ENCODE measurements at regions not wholly inside any gene's neighbourhood (a gene's known extent, or its start where the extent isn't known, plus 50 kb on each side); places are given as distances from the start of the nearest gene placed in this dataset.
"Not testable (repeated sequence)": the region's sequence is repeated elsewhere in the genome, so short reads cannot be mapped to it uniquely, and the experiment has no call there.

DNA sequence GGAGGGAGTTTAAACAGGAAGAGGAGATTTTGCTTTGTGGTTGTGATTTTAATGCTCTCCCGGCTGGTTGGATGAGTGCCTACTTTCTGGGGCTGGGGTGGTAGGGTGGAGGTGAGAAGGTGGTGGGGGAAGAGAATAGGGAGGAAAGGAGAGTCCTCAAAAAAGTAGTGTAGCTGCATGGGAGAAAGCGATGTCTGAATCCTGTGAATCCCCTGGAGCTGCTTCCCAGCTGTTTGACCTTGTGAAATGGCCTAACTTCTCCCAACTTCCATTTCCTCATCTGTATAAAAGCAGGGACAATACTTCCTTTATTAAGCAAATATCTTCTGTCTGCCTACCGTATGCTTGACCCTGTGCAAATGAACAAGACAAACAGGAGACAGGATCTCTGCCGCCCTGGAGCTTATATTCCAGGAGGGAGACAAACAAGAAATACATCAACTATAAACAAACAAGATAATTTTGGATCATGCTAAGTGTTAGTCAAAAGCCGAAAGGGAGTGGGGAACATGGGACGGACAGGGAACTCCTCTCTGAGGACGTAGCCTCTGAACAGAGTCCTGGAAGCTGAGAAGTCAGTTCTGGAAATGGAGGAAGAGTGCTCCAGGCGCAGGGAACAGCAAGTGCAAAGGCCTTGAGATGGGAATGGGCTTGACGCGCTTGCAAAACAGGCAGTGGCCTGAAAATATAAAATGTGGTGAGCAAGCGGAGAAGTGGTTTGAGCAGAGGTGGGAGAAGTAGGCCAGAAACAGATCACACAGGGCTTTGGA lies 103.5 kb downstream of the SPRY4 start:
- DNase-seq = no peak

DNA sequence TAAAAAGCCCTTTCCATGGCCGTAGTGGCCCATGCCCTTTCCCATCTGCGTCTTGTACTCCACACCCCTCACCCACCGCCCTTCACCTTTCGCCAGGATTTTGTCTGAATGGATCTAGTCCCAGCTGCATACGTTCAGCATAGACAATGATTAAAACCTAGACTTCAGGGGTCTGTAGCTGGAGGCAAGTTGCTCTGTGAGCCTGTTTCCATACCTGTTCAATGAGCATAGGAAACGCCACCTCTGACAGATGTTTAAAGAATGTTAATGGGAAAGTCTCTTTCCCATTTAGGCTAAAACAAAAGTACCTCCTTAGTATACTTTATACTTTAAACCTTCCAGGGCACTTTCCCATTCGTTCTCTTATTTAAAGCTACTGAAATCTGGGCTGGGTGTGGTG lies 105.7 kb downstream of the SPRY4 start:
- DNase-seq = no peak

DNA sequence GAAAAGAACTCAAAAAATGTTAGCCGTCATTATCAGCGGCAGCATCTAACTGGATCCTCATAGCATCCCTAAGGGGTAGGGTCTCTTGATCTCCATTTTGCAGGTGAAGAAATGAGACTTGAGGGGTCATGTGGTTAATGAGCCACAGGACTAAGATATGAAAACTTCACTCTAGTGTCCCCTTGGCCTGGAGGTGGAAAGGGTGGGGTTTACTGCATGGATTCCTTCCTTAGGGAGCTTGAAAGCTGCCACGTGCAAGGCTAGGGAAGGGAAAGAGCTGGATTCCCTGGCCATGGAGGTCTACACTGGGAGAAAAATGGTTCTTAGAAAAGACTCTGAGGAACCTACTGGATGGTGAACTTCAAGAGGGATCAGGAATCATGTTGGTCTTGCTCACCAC lies 107.9 kb downstream of the SPRY4 start:
- no peak for DNase-seq

DNA sequence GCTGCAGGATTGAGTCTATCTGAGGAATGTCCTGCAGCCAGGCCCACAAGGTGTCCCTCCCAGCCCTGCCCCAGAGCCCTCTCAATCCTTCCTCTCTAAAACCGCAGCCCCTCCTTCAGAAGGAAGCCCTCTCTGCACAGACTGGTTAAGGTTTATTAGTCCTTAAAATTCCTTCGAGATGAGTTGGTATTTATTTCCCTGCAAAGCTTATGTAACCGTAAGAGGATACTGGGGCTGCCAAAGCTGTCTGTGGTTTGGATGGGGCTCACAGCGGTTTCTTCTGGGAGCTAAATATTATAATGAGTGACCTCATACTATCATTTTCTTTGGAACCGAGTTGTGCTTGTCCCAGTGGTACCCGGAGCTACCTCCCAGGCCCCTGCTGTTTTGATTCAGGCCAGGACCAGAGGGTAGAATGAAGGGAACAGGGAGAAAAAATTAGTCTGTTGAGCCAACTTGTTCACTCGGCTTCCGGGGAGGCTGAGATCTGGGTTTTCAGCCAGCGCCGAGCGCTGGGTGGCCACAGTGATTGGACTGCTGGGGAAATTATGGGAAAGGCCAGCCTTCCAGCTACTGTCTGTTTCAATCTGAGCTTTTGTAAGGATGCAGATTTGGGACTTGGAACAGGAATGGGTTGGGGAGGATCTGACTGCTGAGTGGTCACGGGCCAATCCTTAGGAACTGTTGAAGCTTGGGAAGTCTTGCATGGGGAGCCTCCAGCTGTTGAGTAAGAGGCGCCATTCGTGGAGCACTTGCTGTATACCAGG lies 107.5 kb downstream of the NDFIP1 start:
- DNase-seq = no peak

DNA sequence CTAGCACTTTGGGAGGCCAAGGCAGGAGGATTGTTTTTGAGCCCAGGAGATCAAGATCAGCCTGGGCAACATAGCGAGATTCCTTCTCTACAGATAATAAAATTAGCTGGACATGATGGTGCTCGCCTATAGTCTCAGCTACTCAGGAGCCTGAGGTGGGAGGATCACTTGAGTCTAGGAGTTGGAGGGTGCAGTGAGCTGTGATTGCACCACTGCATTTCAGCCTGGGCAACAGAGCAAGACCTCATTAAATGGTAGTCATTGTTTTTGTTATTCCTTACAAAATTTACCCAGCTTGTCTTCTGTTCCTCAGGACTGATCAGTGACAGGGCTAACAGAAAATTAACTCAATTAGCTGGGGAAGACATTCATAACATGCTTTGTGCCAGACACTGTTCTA lies 104.5 kb downstream of the NDFIP1 start:
- no peak for DNase-seq

DNA sequence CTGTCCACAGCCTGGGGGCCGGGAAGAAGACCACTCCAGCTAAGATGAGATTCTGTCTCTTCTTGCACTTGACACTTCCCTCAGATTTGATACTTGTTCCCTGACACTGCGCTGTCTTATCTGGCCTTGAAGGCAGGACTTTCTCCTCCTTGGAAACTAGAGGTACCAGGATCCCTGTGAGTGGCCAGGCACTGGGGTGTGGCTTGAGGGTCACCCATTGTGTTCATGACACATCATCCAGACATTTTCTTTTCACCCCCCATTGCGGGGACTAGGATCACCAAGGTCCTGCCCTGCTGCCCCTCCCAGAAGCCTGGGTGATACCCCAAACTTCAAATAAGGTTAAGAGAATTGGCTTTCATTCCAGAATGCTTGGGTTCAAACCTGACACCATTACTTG lies 103.3 kb downstream of the NDFIP1 start:
- no peak for DNase-seq

DNA sequence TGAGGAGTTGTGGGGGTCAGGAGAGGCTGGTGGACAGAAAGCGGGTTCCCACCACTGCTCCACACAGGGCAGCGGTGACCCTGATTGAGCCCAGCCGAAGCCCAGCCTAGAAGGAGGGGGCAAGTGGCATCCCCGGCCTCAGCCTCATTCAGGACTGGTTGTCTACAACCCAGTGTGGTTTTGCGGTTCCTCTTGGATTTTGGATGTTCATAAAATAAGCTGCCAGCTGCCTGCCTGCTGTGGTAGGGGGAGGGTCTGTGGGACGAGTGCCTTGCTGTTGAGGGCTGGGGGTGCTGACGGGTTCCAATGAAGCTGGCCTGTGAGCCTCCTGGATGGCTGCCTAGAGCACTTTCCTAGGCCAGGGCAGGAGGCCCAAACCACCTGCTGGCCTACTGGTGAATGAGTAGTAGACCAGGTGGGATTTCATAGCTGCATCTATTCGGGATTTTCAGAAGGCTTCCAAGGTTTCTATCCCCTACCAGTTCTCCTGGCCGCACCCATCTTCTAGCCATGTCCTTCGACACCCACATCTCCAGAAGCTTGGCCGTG lies 102.4 kb downstream of the NDFIP1 start:
- DNase-seq = no peak

DNA sequence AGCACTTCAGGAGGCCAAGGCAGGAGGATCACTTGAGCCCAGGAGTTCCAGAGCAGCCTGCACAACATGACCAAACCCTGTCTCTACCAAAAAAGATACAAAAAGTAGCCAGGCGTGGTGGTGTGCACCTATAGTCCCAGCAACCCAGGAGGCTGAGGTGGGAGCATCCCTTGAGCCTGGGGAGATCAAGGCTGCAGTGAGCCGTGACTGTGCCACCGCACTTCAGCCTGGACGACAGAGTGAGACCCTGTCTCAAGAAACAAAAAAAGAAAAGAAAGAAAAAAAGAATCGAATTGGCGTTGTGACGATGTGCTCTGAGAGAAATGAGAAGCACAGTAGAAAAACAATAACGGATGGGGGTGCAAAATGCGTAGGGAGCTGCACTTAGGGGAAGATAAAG lies 101.4 kb downstream of the NDFIP1 start:
- DNase-seq = no peak

DNA sequence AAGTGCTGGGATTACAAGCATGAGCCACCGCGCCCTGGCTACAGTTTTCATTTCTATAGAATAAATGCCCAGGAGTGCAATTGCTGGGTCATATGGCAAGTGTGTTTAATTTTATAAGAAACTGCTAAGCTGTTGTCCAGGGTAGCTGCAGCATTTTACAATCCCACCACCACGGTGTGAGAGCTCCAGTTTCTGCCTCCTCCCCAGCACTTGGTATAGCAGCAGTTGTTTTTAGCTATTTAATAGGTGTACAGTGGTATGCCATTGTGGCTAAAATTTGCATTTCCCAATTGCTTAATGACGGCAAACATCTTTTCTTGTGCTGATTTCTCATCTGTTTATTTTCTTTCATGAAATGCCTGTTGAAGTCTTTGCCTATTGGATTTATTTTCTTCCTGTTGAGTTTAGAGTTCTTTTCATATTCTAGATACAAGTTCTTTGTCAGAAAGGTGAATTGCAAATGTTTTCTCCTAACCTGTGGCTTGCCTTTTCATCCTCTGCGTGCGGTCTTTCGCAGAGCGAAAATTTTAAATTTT lies 100.3 kb downstream of the NDFIP1 start:
- DNase-seq = no peak

DNA sequence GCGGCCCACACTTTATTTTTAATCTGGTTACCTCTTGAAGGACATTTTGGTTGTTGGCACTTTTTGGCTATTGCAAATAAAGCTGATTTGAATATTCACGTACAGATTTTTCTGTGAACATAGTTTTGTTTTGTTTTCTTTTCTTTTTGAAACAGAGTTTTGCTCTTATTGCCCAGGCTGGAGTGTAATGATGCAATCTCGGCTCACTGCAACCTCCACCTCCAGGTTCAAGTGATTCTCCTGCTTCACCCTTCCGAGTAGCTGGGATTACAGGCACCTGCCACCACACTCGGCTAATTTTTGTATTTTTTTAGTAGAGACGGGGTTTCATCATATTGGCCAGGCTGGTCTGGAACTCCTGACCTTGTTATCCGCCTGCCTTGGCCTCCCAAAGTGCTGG lies 99.7 kb downstream of the NDFIP1 start:
- DNase-seq = not testable (repeated sequence)

DNA sequence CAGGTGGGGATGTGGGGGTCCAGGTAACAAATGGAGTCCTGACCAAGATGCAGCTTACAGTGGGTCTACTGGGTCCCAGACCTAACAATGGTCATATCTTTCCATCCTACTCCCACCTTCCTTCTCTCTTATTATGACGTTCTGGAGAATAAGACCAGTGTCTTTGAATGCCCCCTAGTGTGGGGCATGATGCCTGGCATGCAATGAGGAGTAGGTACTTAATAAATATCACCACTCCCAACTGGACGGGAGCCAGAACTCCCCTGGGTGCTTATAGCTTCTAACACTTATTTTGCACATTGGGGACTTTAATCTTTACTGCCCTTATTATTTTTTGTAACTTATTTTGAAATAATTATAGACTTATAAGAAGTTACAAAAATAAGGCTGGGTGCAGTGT lies 98.2 kb downstream of the NDFIP1 start:
- DNase-seq = no peak

DNA sequence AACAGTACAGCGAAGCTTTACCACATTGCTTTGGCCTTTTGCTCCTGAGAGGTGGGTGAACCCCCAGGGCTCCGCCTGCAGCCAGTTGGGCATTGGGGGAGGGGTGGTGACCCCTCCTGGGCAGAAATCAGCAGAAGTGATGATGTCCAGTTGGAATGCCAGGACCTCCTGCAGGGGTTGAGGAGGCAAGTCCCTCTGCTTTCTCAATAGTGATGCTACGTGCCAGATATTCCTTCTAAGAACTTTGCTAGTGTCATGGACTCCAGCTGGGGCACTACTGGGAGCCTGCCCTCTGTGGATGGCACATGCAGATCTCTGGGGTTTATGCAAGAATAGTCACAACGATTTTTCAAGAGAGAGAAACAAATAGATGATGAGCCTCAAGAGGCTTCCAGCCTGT lies 95.6 kb downstream of the NDFIP1 start:
- DNase-seq = no peak

All from CD4-positive, alpha-beta T cell treated with Interleukin-4 for 1 hour (primary cell).